ENCODE measurements at regions not wholly inside any gene's neighbourhood (a gene's known extent, or its start where the extent isn't known, plus 50 kb on each side); places are given as distances from the start of the nearest gene placed in this dataset.
A peak's percentile ranks its signal among the peaks of the same experiment; 100 is the strongest.
"Not testable (repeated sequence)": the region's sequence is repeated elsewhere in the genome, so short reads cannot be mapped to it uniquely, and the experiment has no call there.

GRCh38 chr20:47972297-47972915, 187.1 kb upstream of the SULF2 start:
- 50% methylated on average over 26 of the region's 26 CpGs for WGBS
- H3K9me3 ChIP-seq; H3K36me3 ChIP-seq; H3K27me3 ChIP-seq; DNase-seq (ENCODE audit: extremely low spot score): not testable (repeated sequence)
- intact Hi-C loops (cut with DNase I): loop anchor here (10.0 kb wide), 2 partner anchors 188 to 652 kb away; partner anchors contain the start of gene SULF2
- peaks cover 18 to 21% (median 19%) of the 10 kb centered on the region in 4 donors for H3K4me1 ChIP-seq
- peak overlapping the region in 3 of 4 donors; percentile 5 to 38 (median 19) for H3K4me3 ChIP-seq
- peak overlapping the region in 3 of 4 donors; percentile 49 to 60 (median 52) for H3K27ac ChIP-seq (replicated peaks in 1 of 4)
- TF ChIP-seq CTCF (IDR thresholded peaks at IDR 0.05): peak; percentile 34 to 46 (median 46)
- TF ChIP-seq POLR2AphosphoS5 (IDR thresholded peaks at IDR 0.05): peak; percentile 44 to 47

- H3K4me1 ChIP-seq: peaks cover 12 to 19% (median 13%) of the 10 kb centered on the region in 4 donors
- no peaks in the 10 kb centered on the region for H3K9me3 ChIP-seq
- H3K27ac ChIP-seq (replicated peaks in 1 of 4): no peak overlapping the region
- 93% methylated on average over 13 of the region's 14 CpGs for WGBS
- no peaks in the 10 kb centered on the region for H3K36me3 ChIP-seq
- H3K27me3 ChIP-seq: no peaks in the 10 kb centered on the region
- no peak overlapping the region for H3K4me3 ChIP-seq
- TF ChIP-seq CTCF (IDR thresholded peaks at IDR 0.05) (no peak), EP300 (IDR thresholded peaks at IDR 0.05) (no peak), POLR2AphosphoS5 (IDR thresholded peaks at IDR 0.05) (no peak), POLR2A (IDR thresholded peaks at IDR 0.05; ENCODE audit: low read depth) (no peak)
- intact Hi-C loops (cut with DNase I): loop anchor here (10.0 kb wide), 2 partner anchors 186 to 654 kb away; partner anchors contain the start of gene SULF2
- no peak for DNase-seq (ENCODE audit: extremely low spot score)
Observed at GRCh38 chr20:47971058-47971791, 185.9 kb upstream of the SULF2 start.

GRCh38 chr20:47970282-47970903, 185.1 kb upstream of the SULF2 start:
- Histone ChIP-seq H3K36me3 (no peaks in the 10 kb centered on the region), H3K4me3 (no peak overlapping the region), H3K27ac (replicated peaks in 1 of 4) (no peak overlapping the region), H3K4me1 (peaks cover 12 to 19% (median 13%) of the 10 kb centered on the region in 4 donors), H3K27me3 (no peaks in the 10 kb centered on the region), H3K9me3 (no peaks in the 10 kb centered on the region)
- no peak for DNase-seq (ENCODE audit: extremely low spot score)
- 81% methylated on average over 8 of the region's 8 CpGs for WGBS
- TF ChIP-seq CTCF (IDR thresholded peaks at IDR 0.05) (no peak), POLR2AphosphoS5 (IDR thresholded peaks at IDR 0.05) (no peak), POLR2A (IDR thresholded peaks at IDR 0.05; ENCODE audit: low read depth) (no peak), EP300 (IDR thresholded peaks at IDR 0.05) (no peak)
- intact Hi-C loops (cut with DNase I): loop anchor here (10.0 kb wide), 2 partner anchors 186 to 654 kb away; partner anchors contain the start of gene SULF2

- intact Hi-C loops (cut with DNase I): no loop called here
- no peaks in the 10 kb centered on the region for H3K27me3 ChIP-seq
- H3K4me1 ChIP-seq: peaks cover 12 to 19% (median 13%) of the 10 kb centered on the region in 4 donors
- 92% methylated on average over 6 of the region's 6 CpGs for WGBS
- no peaks in the 10 kb centered on the region for H3K9me3 ChIP-seq
- no peak for TF ChIP-seq POLR2A (IDR thresholded peaks at IDR 0.05; ENCODE audit: low read depth)
- TF ChIP-seq EP300 (IDR thresholded peaks at IDR 0.05): no peak
- TF ChIP-seq CTCF (IDR thresholded peaks at IDR 0.05): no peak
- no peak for TF ChIP-seq POLR2AphosphoS5 (IDR thresholded peaks at IDR 0.05)
- H3K27ac ChIP-seq (replicated peaks in 1 of 4): no peak overlapping the region
- H3K4me3 ChIP-seq: no peak overlapping the region
- DNase-seq (ENCODE audit: extremely low spot score): no peak
- no peaks in the 10 kb centered on the region for H3K36me3 ChIP-seq
Observed at GRCh38 chr20:47969426-47969825, 184.1 kb upstream of the SULF2 start.
